ENCODE measurements at regions not wholly inside any gene's neighbourhood (a gene's known extent, or its start where the extent isn't known, plus 50 kb on each side); places are given as distances from the start of the nearest gene placed in this dataset.
A peak's percentile ranks its signal among the peaks of the same experiment; 100 is the strongest.

DNA sequence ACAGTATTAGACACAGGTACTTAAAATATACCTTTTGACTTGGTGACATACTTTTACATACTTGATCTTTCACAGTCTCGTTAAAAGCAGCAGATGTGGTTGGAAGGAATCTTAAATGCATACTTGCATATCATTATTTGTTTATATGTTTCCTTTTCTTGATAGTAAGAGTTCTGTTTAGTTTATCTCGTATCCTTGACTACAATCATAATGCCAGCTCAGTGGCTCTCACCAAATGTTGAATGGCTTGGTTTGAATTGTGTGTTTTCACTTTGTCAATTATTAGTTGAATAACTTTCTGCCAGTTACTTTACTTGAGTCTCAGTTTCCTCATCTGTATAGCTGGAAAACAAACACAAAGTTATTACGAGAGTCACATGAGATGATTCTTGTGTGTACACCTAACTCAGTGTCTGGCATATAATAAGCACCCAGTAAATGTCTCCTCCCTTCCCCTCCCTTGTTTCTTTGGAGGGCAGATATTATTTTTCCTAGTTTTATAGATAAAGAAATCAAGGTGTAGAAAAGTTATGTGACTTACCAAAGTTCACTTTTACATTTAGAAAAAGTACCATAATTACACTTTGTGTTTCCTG lies 131.6 kb upstream of the IVNS1ABP start:
- no peak for DNase-seq (ENCODE audit: low spot score)
- H3K27me3 ChIP-seq, result no peaks in the 10 kb centered on the region
- no peak overlapping the region for H3K27ac ChIP-seq
- no peaks in the 10 kb centered on the region for H3K79me2 ChIP-seq
- peak overlapping the region; percentile 26 for H3K4me2 ChIP-seq
- H3K9me2 ChIP-seq (replicated peaks; ENCODE audit: insufficient read depth), result no peaks in the 10 kb centered on the region
- H3K36me3 ChIP-seq (replicated peaks; ENCODE audit: insufficient read depth, low read depth), result no peaks in the 10 kb centered on the region
- no peaks in the 10 kb centered on the region for H3K9me3 ChIP-seq (ENCODE audit: low read depth)
- H4K20me1 ChIP-seq (ENCODE audit: insufficient read depth, poor library complexity, severe bottlenecking), result no peaks in the 10 kb centered on the region
- H2AFZ ChIP-seq, result no peak overlapping the region
- TF ChIP-seq, protein P1, sequence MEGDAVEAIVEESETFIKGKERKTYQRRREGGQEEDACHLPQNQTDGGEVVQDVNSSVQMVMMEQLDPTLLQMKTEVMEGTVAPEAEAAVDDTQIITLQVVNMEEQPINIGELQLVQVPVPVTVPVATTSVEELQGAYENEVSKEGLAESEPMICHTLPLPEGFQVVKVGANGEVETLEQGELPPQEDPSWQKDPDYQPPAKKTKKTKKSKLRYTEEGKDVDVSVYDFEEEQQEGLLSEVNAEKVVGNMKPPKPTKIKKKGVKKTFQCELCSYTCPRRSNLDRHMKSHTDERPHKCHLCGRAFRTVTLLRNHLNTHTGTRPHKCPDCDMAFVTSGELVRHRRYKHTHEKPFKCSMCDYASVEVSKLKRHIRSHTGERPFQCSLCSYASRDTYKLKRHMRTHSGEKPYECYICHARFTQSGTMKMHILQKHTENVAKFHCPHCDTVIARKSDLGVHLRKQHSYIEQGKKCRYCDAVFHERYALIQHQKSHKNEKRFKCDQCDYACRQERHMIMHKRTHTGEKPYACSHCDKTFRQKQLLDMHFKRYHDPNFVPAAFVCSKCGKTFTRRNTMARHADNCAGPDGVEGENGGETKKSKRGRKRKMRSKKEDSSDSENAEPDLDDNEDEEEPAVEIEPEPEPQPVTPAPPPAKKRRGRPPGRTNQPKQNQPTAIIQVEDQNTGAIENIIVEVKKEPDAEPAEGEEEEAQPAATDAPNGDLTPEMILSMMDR (IDR thresholded peaks at IDR 0.05; ENCODE audit: poor library complexity), result no peak
- TF ChIP-seq EZH2phosphoT487 (IDR thresholded peaks at IDR 0.05; ENCODE audit: low read depth, severe bottlenecking, unreplicated experiment) (no peak), EZH2 (IDR thresholded peaks at IDR 0.05; ENCODE audit: borderline replicate concordance) (no peak)
- H3K4me1 ChIP-seq (ENCODE audit: insufficient read depth), result no peaks in the 10 kb centered on the region
- 66% methylated on average over 3 of the region's 3 CpGs for WGBS (ENCODE audit: low lambda C conversion rate, missing lambda C conversion rate)
- H3K4me3 ChIP-seq, result no peak overlapping the region

DNA sequence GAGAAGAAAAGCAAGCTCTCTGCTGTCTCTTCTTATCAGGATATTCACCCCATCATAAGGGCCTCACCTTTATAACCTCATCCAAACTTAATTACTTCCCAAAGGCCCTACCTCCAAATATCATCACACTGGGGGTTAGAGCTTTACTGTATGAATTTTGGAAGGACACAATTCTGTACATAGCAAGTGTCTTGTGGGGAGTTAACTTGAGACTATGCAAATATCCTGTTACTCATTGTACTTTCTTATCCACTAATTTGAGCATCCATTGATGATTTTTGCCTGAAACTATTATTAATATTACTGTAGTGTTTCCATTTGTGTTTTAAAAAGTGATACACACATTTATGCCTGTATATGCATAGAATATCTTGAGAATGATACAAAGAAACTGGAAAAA lies 129.1 kb upstream of the IVNS1ABP start:
- H3K27ac ChIP-seq, result no peak overlapping the region
- TF ChIP-seq, protein P1 (IDR thresholded peaks at IDR 0.05; ENCODE audit: poor library complexity), result no peak
- TF ChIP-seq EZH2 (IDR thresholded peaks at IDR 0.05; ENCODE audit: borderline replicate concordance), result no peak
- TF ChIP-seq EZH2phosphoT487 (IDR thresholded peaks at IDR 0.05; ENCODE audit: low read depth, severe bottlenecking, unreplicated experiment), result no peak
- no peak overlapping the region for H2AFZ ChIP-seq
- no peaks in the 10 kb centered on the region for H3K9me3 ChIP-seq (ENCODE audit: low read depth)
- no peak for DNase-seq (ENCODE audit: low spot score)
- H3K9me2 ChIP-seq (replicated peaks; ENCODE audit: insufficient read depth), result no peaks in the 10 kb centered on the region
- H3K27me3 ChIP-seq, result no peaks in the 10 kb centered on the region
- H3K4me1 ChIP-seq (ENCODE audit: insufficient read depth), result peaks cover 13% of the 10 kb centered on the region
- no peaks in the 10 kb centered on the region for H4K20me1 ChIP-seq (ENCODE audit: insufficient read depth, poor library complexity, severe bottlenecking)
- no peak overlapping the region for H3K4me2 ChIP-seq
- H3K4me3 ChIP-seq, result no peak overlapping the region
- no peaks in the 10 kb centered on the region for H3K36me3 ChIP-seq (replicated peaks; ENCODE audit: insufficient read depth, low read depth)
- H3K79me2 ChIP-seq, result no peaks in the 10 kb centered on the region

DNA sequence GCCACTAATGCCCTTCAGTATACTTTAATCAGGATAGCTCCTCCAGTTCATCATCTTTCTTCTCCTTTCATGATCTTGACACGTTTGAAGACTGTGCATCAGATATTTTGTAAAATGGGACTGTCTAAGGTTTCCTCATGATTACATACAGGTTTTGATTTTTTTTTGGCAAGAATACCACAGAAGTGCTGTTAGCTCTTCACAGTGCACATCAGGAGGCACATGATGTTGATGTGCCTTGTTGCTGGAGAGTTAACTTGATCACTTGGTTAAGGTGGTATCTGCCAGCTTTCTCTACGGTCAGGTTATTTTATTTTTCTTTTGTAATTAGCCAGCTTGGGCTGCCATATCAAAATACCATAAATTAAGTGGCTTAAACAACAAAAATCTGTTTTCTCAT lies 128.6 kb upstream of the IVNS1ABP start:
- H4K20me1 ChIP-seq (ENCODE audit: insufficient read depth, poor library complexity, severe bottlenecking), result no peaks in the 10 kb centered on the region
- H3K4me1 ChIP-seq (ENCODE audit: insufficient read depth), result peaks cover 16% of the 10 kb centered on the region
- H3K4me3 ChIP-seq, result no peak overlapping the region
- H2AFZ ChIP-seq, result no peak overlapping the region
- TF ChIP-seq, protein P1 (IDR thresholded peaks at IDR 0.05; ENCODE audit: poor library complexity), result no peak
- TF ChIP-seq EZH2phosphoT487 (IDR thresholded peaks at IDR 0.05; ENCODE audit: low read depth, severe bottlenecking, unreplicated experiment) (no peak), EZH2 (IDR thresholded peaks at IDR 0.05; ENCODE audit: borderline replicate concordance) (no peak)
- no peak overlapping the region for H3K27ac ChIP-seq
- no peaks in the 10 kb centered on the region for H3K79me2 ChIP-seq
- no peak for DNase-seq (ENCODE audit: low spot score)
- no peaks in the 10 kb centered on the region for H3K27me3 ChIP-seq
- no peaks in the 10 kb centered on the region for H3K9me3 ChIP-seq (ENCODE audit: low read depth)
- H3K36me3 ChIP-seq (replicated peaks; ENCODE audit: insufficient read depth, low read depth), result no peaks in the 10 kb centered on the region
- no peak overlapping the region for H3K4me2 ChIP-seq
- WGBS (ENCODE audit: low lambda C conversion rate, missing lambda C conversion rate), result 89% methylated on average over 2 of the region's 2 CpGs
- H3K9me2 ChIP-seq (replicated peaks; ENCODE audit: insufficient read depth), result no peaks in the 10 kb centered on the region

DNA sequence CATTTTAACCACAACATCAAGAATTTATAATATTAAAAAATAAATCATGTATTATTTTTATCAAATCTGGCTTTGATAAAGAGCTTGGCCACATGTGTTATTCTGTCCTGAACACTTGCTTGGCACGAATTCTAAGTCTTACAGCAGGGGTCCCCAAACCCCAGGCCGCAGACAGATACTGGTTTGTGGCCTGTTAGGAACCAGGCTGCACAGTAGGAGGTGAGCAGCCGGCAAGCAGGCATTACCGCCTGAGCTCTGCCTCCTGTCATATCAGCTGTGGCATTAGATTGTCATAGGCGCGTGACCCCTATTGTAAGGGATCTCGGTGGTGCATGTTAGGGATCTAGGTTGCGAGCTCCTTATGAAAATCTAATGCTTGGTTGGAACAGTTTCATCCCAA lies 127.6 kb upstream of the IVNS1ABP start:
- H3K27me3 ChIP-seq, result no peaks in the 10 kb centered on the region
- no peaks in the 10 kb centered on the region for H3K9me2 ChIP-seq (replicated peaks; ENCODE audit: insufficient read depth)
- H3K4me1 ChIP-seq (ENCODE audit: insufficient read depth), result peaks cover 16% of the 10 kb centered on the region
- no peak overlapping the region for H3K4me3 ChIP-seq
- DNase-seq (ENCODE audit: low spot score), result no peak
- H4K20me1 ChIP-seq (ENCODE audit: insufficient read depth, poor library complexity, severe bottlenecking), result no peaks in the 10 kb centered on the region
- 82% methylated on average over 8 of the region's 8 CpGs for WGBS (ENCODE audit: low lambda C conversion rate, missing lambda C conversion rate)
- H3K4me2 ChIP-seq, result no peak overlapping the region
- no peaks in the 10 kb centered on the region for H3K9me3 ChIP-seq (ENCODE audit: low read depth)
- H3K27ac ChIP-seq, result no peak overlapping the region
- H3K36me3 ChIP-seq (replicated peaks; ENCODE audit: insufficient read depth, low read depth), result no peaks in the 10 kb centered on the region
- no peak for TF ChIP-seq EZH2phosphoT487 (IDR thresholded peaks at IDR 0.05; ENCODE audit: low read depth, severe bottlenecking, unreplicated experiment)
- no peak for TF ChIP-seq EZH2 (IDR thresholded peaks at IDR 0.05; ENCODE audit: borderline replicate concordance)
- TF ChIP-seq, protein P1 (IDR thresholded peaks at IDR 0.05; ENCODE audit: poor library complexity), result no peak
- H2AFZ ChIP-seq, result no peak overlapping the region
- H3K79me2 ChIP-seq, result no peaks in the 10 kb centered on the region

All from hepatocyte (in vitro differentiated cells).